ENCODE measurements at regions not wholly inside any gene's neighbourhood (a gene's known extent, or its start where the extent isn't known, plus 50 kb on each side); places are given as distances from the start of the nearest gene placed in this dataset.

GRCh38 chr4:31999848-32000247, 1279.7 kb downstream of the PCDH7 start:
- no peak for DNase-seq

GRCh38 chr4:32000846-32001488, 1280.8 kb downstream of the PCDH7 start:
- no peak for DNase-seq

- DNase-seq: no peak
Measured at GRCh38 chr4:32002037-32002747, 1282.0 kb downstream of the PCDH7 start.

- DNase-seq: no peak
Measured at GRCh38 chr4:32003548-32003947, 1283.4 kb downstream of the PCDH7 start.

- no peak for DNase-seq
Measured at GRCh38 chr4:32010221-32010620, 1290.1 kb downstream of the PCDH7 start.

- DNase-seq: no peak
Measured at GRCh38 chr4:32022071-32022470, 1301.9 kb downstream of the PCDH7 start.

GRCh38 chr4:32025851-32026459, 1305.8 kb downstream of the PCDH7 start:
- no peak for DNase-seq

- no peak for DNase-seq
Measured at GRCh38 chr4:32030406-32030805, 1310.2 kb downstream of the PCDH7 start.

- no peak for DNase-seq
Measured at GRCh38 chr4:32031026-32031425, 1310.9 kb downstream of the PCDH7 start.

GRCh38 chr4:32032136-32032672, 1312.0 kb downstream of the PCDH7 start:
- no peak for DNase-seq

- DNase-seq: no peak
Measured at GRCh38 chr4:32037399-32037798, 1317.2 kb downstream of the PCDH7 start.

- DNase-seq: no peak
Measured at GRCh38 chr4:32042486-32043247, 1322.5 kb downstream of the PCDH7 start.

- no peak for DNase-seq
Measured at GRCh38 chr4:32043248-32043633, 1323.1 kb downstream of the PCDH7 start.

- DNase-seq: no peak
Measured at GRCh38 chr4:32061916-32062315, 1341.7 kb downstream of the PCDH7 start.

GRCh38 chr4:32073542-32073941, 1353.4 kb downstream of the PCDH7 start:
- no peak for DNase-seq

GRCh38 chr4:32087211-32087610, 1367.0 kb downstream of the PCDH7 start:
- DNase-seq: no peak

GRCh38 chr4:32094987-32095386, 1374.8 kb downstream of the PCDH7 start:
- DNase-seq: no peak

- DNase-seq: no peak
Measured at GRCh38 chr4:32102896-32103295, 1382.7 kb downstream of the PCDH7 start.

- DNase-seq: no peak
Measured at GRCh38 chr4:32106767-32107166, 1386.6 kb downstream of the PCDH7 start.

- DNase-seq: no peak
Measured at GRCh38 chr4:32112891-32113290, 1392.7 kb downstream of the PCDH7 start.

GRCh38 chr4:32117693-32118092, 1397.5 kb downstream of the PCDH7 start:
- no peak for DNase-seq

GRCh38 chr4:32119907-32120306, 1399.7 kb downstream of the PCDH7 start:
- no peak for DNase-seq

- DNase-seq: no peak
Measured at GRCh38 chr4:32128549-32128948, 1408.4 kb downstream of the PCDH7 start.
